Motor neuron (in vitro differentiated cells): ENCODE measurements at regions not wholly inside any gene's neighbourhood (a gene's known extent, or its start where the extent isn't known, plus 50 kb on each side); places are given as distances from the start of the nearest gene placed in this dataset.
"Not testable (repeated sequence)": the region's sequence is repeated elsewhere in the genome, so short reads cannot be mapped to it uniquely, and the experiment has no call there.

ENCODE experiments used
- ATAC-seq, 8 experiments: fragments of 200-7000 bp; cut with Tn5 transposase; replicated peaks in 6 of 8; 2 replicates each; pipeline ENCODE4 v1.8.0; 2021; ENCODE audit warnings: mild to moderate bottlenecking in 8 of 8, moderate library complexity in 8 of 8
- H3K27ac ChIP-seq, 2 donors: fragments of 250-450 bp; sonication (Bioruptor Pico); 2 replicates each; pipeline ENCODE4 v1.9.0; 2021; ENCODE audit warnings: antibody characterized with exemption in 2 of 2, mild to moderate bottlenecking in 2 of 2, moderate library complexity in 1 of 2
- H3K4me1 ChIP-seq, 2 donors: fragments of 250-450 bp; sonication (Bioruptor Pico); replicated peaks in 1 of 2; 2 replicates each; pipeline ENCODE4 v1.6.1; 2021; ENCODE audit warnings: antibody characterized with exemption in 2 of 2, mild to moderate bottlenecking in 2 of 2, moderate library complexity in 1 of 2
- H3K4me3 ChIP-seq, 5 donors: fragments of 250-450 bp; sonication (Bioruptor Pico); 2 replicates each; pipeline ENCODE4 v1.9.0; 2021; ENCODE audit warnings: antibody characterized with exemption in 5 of 5, mild to moderate bottlenecking in 5 of 5, moderate library complexity in 4 of 5
- WGBS, 10 experiments: fragments of 450-650 bp; shearing (Covaris generic); methylation state at CpG; one replicate each; pipeline ENCODE4 v1.0.0; 2022; 5-methylcytosine and 5-hydroxymethylcytosine counted together
- in situ Hi-C, 9 experiments: fragments of 400-800 bp; cut with MboI; loops; one replicate each; pipeline ENCODE4 v1.15.0; 2021; ENCODE audit warnings: low sequenced_read_pairs in 9 of 9, low pct_unique_long_range_greater_than_20kb in 2 of 9; ENCODE audit not compliant: unreplicated experiment in 9 of 9

DNA sequence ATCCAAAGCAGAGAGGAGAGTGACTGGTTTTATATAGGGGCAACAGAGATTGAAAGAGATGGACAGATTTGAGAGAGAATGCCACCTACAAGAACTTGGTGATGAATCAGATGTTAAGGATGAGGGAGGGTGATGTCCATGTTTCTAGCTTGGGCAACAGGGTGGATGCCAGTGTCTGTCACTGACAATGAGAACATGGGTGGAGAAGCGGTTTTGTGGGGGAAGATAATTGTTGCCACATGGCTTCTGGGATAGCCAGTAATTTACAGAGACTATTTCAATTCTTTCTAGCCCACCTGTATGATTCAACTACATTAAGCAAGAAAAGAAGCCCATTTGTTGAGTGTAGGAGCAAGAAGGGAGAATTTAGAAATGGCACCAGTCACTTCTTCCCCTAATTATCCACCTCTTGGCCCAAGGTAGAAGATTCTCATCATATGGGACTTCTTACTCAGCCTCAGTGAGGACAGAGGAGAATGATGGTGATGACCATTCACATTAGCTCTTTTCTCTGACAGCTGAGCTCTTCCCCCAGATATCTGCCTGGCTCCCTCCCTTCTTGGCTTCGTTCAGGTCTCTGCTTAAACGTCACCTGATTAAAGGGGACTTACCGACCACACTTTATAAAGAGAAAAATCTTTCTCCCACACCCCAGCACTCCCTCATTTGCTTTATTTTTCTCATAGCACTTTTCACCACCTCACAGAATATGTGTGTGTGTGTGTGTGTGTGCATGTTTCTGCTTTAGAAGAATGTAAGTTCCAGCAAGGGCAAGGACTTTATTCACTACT lies 117.8 kb downstream of the DUSP6 start:
- no peak for ATAC-seq
- in situ Hi-C loops, result no loop called here
- H3K27ac ChIP-seq, result no peak overlapping the region
- 17 to 100% (median 80%) methylated on average over 1 to 4 of the region's 4 CpGs; no CpG with 5 or more reads in 1 of the 10 experiments for WGBS, 10 experiments
- no peaks in the 10 kb centered on the region for H3K4me1 ChIP-seq
- no peak overlapping the region for H3K4me3 ChIP-seq

- no peak for ATAC-seq
- 0 to 100% (median 100%) methylated on average over 1 of the region's 1 CpG; no CpG with 5 or more reads in 1 of the 10 experiments for WGBS, 10 experiments
These were observed 120.6 kb downstream of the DUSP6 start for GRCh38 chr12:89231686-89232085.

DNA sequence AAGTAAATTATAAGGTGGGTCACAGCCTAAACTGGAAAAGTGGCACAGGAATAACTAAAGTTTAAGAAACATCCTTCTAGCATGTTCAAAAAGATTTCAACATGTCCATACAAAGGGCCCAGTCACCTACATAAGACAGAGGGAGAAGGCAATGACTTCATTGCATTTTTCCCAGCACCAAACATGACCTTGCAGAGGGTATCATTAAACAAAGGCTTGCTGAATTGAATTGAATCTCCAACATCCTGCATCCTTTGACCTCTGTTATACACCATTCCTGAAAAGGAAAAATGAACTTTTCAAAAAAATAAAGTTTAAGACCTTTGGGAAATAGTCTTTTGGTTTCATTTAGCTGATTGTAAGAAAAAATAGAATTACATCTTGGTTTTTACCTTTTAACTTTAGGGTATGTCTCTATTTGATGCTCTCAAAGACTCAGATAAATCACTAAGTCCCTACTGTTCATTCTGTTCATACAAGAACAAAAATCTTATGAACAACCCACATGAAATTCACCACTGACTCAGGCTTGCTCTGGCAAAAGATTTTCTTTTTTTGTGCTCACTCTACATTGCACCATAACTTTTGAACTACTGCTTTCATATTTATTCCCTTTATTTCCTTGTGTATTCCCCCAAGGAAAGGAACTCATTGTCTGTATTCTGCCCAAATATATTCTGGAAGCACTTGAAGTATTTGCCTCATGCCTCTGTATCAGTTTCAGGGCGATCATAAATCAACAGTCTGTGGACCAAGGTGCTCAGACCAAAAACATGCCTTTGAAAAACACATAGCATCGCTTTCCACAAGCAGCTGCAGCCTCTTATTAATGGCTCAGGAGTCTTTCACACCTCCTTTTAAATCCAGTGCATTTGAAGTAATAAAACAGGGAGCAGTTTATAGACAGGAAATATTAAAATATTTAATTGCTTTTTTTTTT lies 121.7 kb downstream of the DUSP6 start:
- Histone ChIP-seq H3K4me1 (no peaks in the 10 kb centered on the region), H3K4me3 (no peak overlapping the region), H3K27ac (no peak overlapping the region)
- in situ Hi-C loops, result no loop called here
- WGBS, 10 experiments, result 24 to 100% (median 80%) methylated on average over 1 to 2 of the region's 2 CpGs; no CpG with 5 or more reads in 1 of the 10 experiments
- no peak for ATAC-seq

More at GRCh38 chr12:89231686-89232085, 120.6 kb downstream of the DUSP6 start:
- no peak overlapping the region for H3K27ac ChIP-seq
- no peaks in the 10 kb centered on the region for H3K4me1 ChIP-seq
- in situ Hi-C loops, result no loop called here
- no peak overlapping the region for H3K4me3 ChIP-seq

- no peaks in the 10 kb centered on the region for H3K4me1 ChIP-seq
- H3K27ac ChIP-seq, result no peak overlapping the region
- no peak for ATAC-seq
- WGBS, 10 experiments, result 15 to 80% (median 58%) methylated on average over 1 to 3 of the region's 3 CpGs; no CpG with 5 or more reads in 2 of the 10 experiments
- no peak overlapping the region for H3K4me3 ChIP-seq
- in situ Hi-C loops, result no loop called here
These were observed 123.8 kb downstream of the DUSP6 start for GRCh38 chr12:89228491-89228890.

- in situ Hi-C loops, result no loop called here
- Histone ChIP-seq H3K27ac (no peak overlapping the region), H3K4me1 (no peaks in the 10 kb centered on the region), H3K4me3 (no peak overlapping the region)
- ATAC-seq, result no peak
- WGBS, 10 experiments, result 67 to 100% (median 80%) methylated on average over 1 to 2 of the region's 2 CpGs; no CpG with 5 or more reads in 3 of the 10 experiments
These were observed 124.5 kb downstream of the DUSP6 start for GRCh38 chr12:89227774-89228173.

GRCh38 chr12:89225808-89226411 lies 126.4 kb downstream of the DUSP6 start:
- WGBS, 10 experiments, result 0 to 92% (median 82%) methylated on average over 2 to 3 of the region's 3 CpGs; no CpG with 5 or more reads in 2 of the 10 experiments
- no peak overlapping the region for H3K27ac ChIP-seq
- no peak overlapping the region for H3K4me3 ChIP-seq
- H3K4me1 ChIP-seq, result no peaks in the 10 kb centered on the region
- in situ Hi-C loops, result no loop called here
- ATAC-seq, result peak in 2 of 8 experiments; percentile 98 to 99

GRCh38 chr12:89225401-89225800 lies 126.9 kb downstream of the DUSP6 start:
- ATAC-seq, result peak in 3 of 8 experiments; percentile 24 to 80 (median 72)

GRCh38 chr12:89222580-89222979 lies 129.7 kb downstream of the DUSP6 start:
- ATAC-seq, H3K4me1 ChIP-seq, H3K4me3 ChIP-seq, in situ Hi-C loops, H3K27ac ChIP-seq: not testable (repeated sequence)
- 80 to 100% (median 92%) methylated on average over 1 to 3 of the region's 3 CpGs; no CpG with 5 or more reads in 6 of the 10 experiments for WGBS, 10 experiments

More at GRCh38 chr12:89225401-89225800, 126.9 kb downstream of the DUSP6 start:
- WGBS, 10 experiments, result 0 to 98% (median 75%) methylated on average over 2 to 5 of the region's 5 CpGs; no CpG with 5 or more reads in 4 of the 10 experiments
- no peaks in the 10 kb centered on the region for H3K4me1 ChIP-seq
- H3K4me3 ChIP-seq, result no peak overlapping the region
- no peak overlapping the region for H3K27ac ChIP-seq
- in situ Hi-C loops, result no loop called here

GRCh38 chr12:89217472-89217871 lies 134.8 kb downstream of the DUSP6 start:
- ATAC-seq, result no peak
- no peak overlapping the region for H3K4me3 ChIP-seq

GRCh38 chr12:89216211-89216952 lies 135.9 kb downstream of the DUSP6 start:
- 67 to 100% (median 90%) methylated on average over 1 of the region's 1 CpG; no CpG with 5 or more reads in 5 of the 10 experiments for WGBS, 10 experiments
- Histone ChIP-seq H3K4me3 (no peak overlapping the region), H3K4me1 (peaks cover 17 to 19% of the 10 kb centered on the region in 2 donors), H3K27ac (no peak overlapping the region)
- in situ Hi-C loops, result no loop called here
- ATAC-seq, result peak in 5 of 8 experiments; percentile 29 to 55 (median 52)

More at GRCh38 chr12:89217472-89217871, 134.8 kb downstream of the DUSP6 start:
- H3K27ac ChIP-seq, result no peak overlapping the region
- in situ Hi-C loops, result no loop called here
- peaks cover 17 to 19% of the 10 kb centered on the region in 2 donors for H3K4me1 ChIP-seq
- WGBS, 10 experiments, result 63 to 100% (median 93%) methylated on average over 1 to 2 of the region's 2 CpGs; no CpG with 5 or more reads in 3 of the 10 experiments

GRCh38 chr12:89215196-89215595 lies 137.1 kb downstream of the DUSP6 start:
- in situ Hi-C loops, result no loop called here
- Histone ChIP-seq H3K4me1 (peaks cover 17 to 19% of the 10 kb centered on the region in 2 donors), H3K4me3 (no peak overlapping the region), H3K27ac (no peak overlapping the region)
- ATAC-seq, result no peak
- 0 to 100% (median 86%) methylated on average over 1 of the region's 1 CpG; no CpG with 5 or more reads in 1 of the 10 experiments for WGBS, 10 experiments

- H3K4me1 ChIP-seq, result peaks cover 19 to 25% of the 10 kb centered on the region in 2 donors
- no peak overlapping the region for H3K4me3 ChIP-seq
- ATAC-seq, result no peak
- WGBS, 10 experiments, result 80 to 100% (median 88%) methylated on average over 1 of the region's 1 CpG; no CpG with 5 or more reads in 3 of the 10 experiments
- in situ Hi-C loops, result no loop called here
- H3K27ac ChIP-seq, result no peak overlapping the region
These were observed 138.6 kb downstream of the DUSP6 start for GRCh38 chr12:89213747-89214146.
